SK-N-SH (cell line): ENCODE measurements at regions not wholly inside any gene's neighbourhood (a gene's known extent, or its start where the extent isn't known, plus 50 kb on each side); places are given as distances from the start of the nearest gene placed in this dataset.
A peak's percentile ranks its signal among the peaks of the same experiment; 100 is the strongest.

ENCODE experiments used
- CTCF ChIA-PET: fragments of 300-600, 350-600 bp; formaldehyde crosslinking; extraction: SDS; loops from one replicate; lab custom pipeline; 2021; lab: Yijun Ruan, JAX
- POLR2A ChIA-PET: fragments of 350-600 bp; sonication (Branson Sonifier 250); formaldehyde crosslinking; extraction: SDS; loops from one replicate; lab custom pipeline; 2020; ENCODE audit warnings: antibody characterized with exemption, inconsistent platforms; lab: Yijun Ruan, JAX
- DNase-seq: peaks from one replicate; pipeline ENCODE4 v3.0.0; 2012
- H2AFZ ChIP-seq: fragments of 200-600 bp; sonication (generic); 2 replicates; pipeline ENCODE4 v1.8.1; 2016; ENCODE audit warnings: antibody characterized with exemption, mild to moderate bottlenecking, low read depth
- H3F3A ChIP-seq: fragments of 200-600 bp; sonication (generic); replicated peaks from 2 replicates; pipeline ENCODE3; 2016; ENCODE audit warnings: antibody characterized with exemption, mild to moderate bottlenecking; ENCODE audit not compliant: insufficient read depth
- H3K27ac ChIP-seq, 2 experiments: fragments of 200-500 bp in 1 of 2; fragments of 200-600 bp in 1 of 2; sonication (Bioruptor generic) in 1 of 2; sonication (generic), shearing (Covaris generic) in 1 of 2; 2 replicates each; pipeline versions ENCODE4 v1.5.1 to v1.6.1; 2014 to 2016; ENCODE audit warnings: low read depth in 2 of 2, inconsistent platforms in 1 of 2, low read length in 1 of 2, mild to moderate bottlenecking in 1 of 2, mixed read lengths in 1 of 2
- H3K27me3 ChIP-seq: fragments of 200-600 bp; sonication (generic), shearing (Covaris generic); 2 replicates; pipeline ENCODE4 v1.6.1; 2016; ENCODE audit warnings: mixed run types; ENCODE audit not compliant: insufficient read depth
- H3K36me3 ChIP-seq, 2 experiments: fragments of 200-500 bp in 1 of 2; fragments of 200-600 bp in 1 of 2; sonication (Bioruptor generic) in 1 of 2; sonication (generic) in 1 of 2; replicated peaks in 1 of 2; 2 replicates each; pipeline versions ENCODE3 to v1.5.1; 2014 to 2016; ENCODE audit warnings: low read length in 1 of 2, mild to moderate bottlenecking in 1 of 2; ENCODE audit not compliant: insufficient read depth in 2 of 2, control insufficient read depth in 1 of 2
- H3K4me1 ChIP-seq, 2 experiments: fragments of 200-500 bp in 1 of 2; fragments of 200-600 bp in 1 of 2; sonication (Bioruptor generic) in 1 of 2; sonication (generic), shearing (Covaris generic) in 1 of 2; 2 replicates each; pipeline versions ENCODE4 v1.5.1 to v1.6.1; 2014 to 2016; ENCODE audit warnings: low read depth in 1 of 2, low read length in 1 of 2, mixed run types in 1 of 2; ENCODE audit not compliant: insufficient read depth in 2 of 2, control insufficient read depth in 1 of 2
- H3K4me2 ChIP-seq: fragments of 200-600 bp; sonication (generic), shearing (Covaris generic); 2 replicates; pipeline ENCODE4 v1.6.1; 2017; ENCODE audit warnings: mixed run types
- H3K4me3 ChIP-seq, 2 experiments: fragments of 200-500 bp in 1 of 2; fragments of 200-600 bp in 1 of 2; sonication (Bioruptor generic) in 1 of 2; sonication (generic), shearing (Covaris generic) in 1 of 2; 2 replicates each; pipeline versions ENCODE4 v1.5.1 to v1.8.1; 2014 to 2016; ENCODE audit warnings: low read depth in 2 of 2, inconsistent platforms in 1 of 2, low read length in 1 of 2, mild to moderate bottlenecking in 1 of 2, mixed read lengths in 1 of 2, moderate library complexity in 1 of 2
- H3K79me2 ChIP-seq: fragments of 200-600 bp; sonication (generic); 2 replicates; pipeline ENCODE4 v1.8.1; 2017; ENCODE audit warnings: mild to moderate bottlenecking; ENCODE audit not compliant: insufficient read depth
- H3K9ac ChIP-seq: fragments of 200-600 bp; sonication (generic); 2 replicates; pipeline ENCODE4 v1.6.1; 2017; ENCODE audit warnings: mixed run types
- H3K9me2 ChIP-seq: fragments of 200-600 bp; sonication (generic); 2 replicates; pipeline ENCODE4 v1.6.1; 2017; ENCODE audit warnings: mixed run types
- H3K9me3 ChIP-seq: fragments of 200-600 bp; sonication (generic); 2 replicates; pipeline ENCODE4 v1.6.1; 2017; ENCODE audit warnings: mixed run types, mild to moderate bottlenecking, moderate library complexity
- H4K20me1 ChIP-seq: fragments of 200-600 bp; sonication (generic); 2 replicates; pipeline ENCODE4 v1.6.1; 2017; ENCODE audit warnings: mild to moderate bottlenecking, mixed run types; ENCODE audit not compliant: insufficient read depth
- CTCF ChIP-seq: fragments of 200-600 bp; sonication (generic); IDR thresholded peaks from 2 replicates; pipeline ENCODE4 v1.6.1; 2017; ENCODE audit warnings: antibody characterized with exemption, mild to moderate bottlenecking, moderate library complexity
- EP300 ChIP-seq, 2 experiments: IDR thresholded peaks; 2 replicates each; pipeline versions ENCODE4 v1.4.0 to v1.6.1; 2012; ENCODE audit warnings: borderline replicate concordance in 1 of 2, low read depth in 1 of 2, low read length in 1 of 2
- GABPA ChIP-seq: IDR thresholded peaks from 2 replicates; pipeline ENCODE4 v1.4.0; 2012; ENCODE audit warnings: low read depth, mild to moderate bottlenecking
- JUND ChIP-seq: IDR thresholded peaks from 2 replicates; pipeline ENCODE4 v1.4.0; 2012
- MEF2A ChIP-seq: IDR thresholded peaks from 2 replicates; pipeline ENCODE4 v1.4.0; 2012; ENCODE audit warnings: low read depth, borderline replicate concordance
- POLR2AphosphoS5 ChIP-seq: IDR thresholded peaks from 2 replicates; pipeline ENCODE4 v1.6.1; 2012; ENCODE audit warnings: low read depth, low read length
- RAD21 ChIP-seq: IDR thresholded peaks from 2 replicates; pipeline ENCODE4 v1.6.1; 2012; ENCODE audit warnings: mild to moderate bottlenecking, low read length
- REST ChIP-seq: IDR thresholded peaks from 2 replicates; pipeline ENCODE4 v1.6.1; 2012; ENCODE audit warnings: mild to moderate bottlenecking, low read depth, low read length, moderate library complexity
- RXRA ChIP-seq: IDR thresholded peaks from 2 replicates; pipeline ENCODE4 v1.4.0; 2012; ENCODE audit warnings: low read depth, mild to moderate bottlenecking, borderline replicate concordance
- TAF1 ChIP-seq: IDR thresholded peaks from 2 replicates; pipeline ENCODE4 v1.6.1; 2012; ENCODE audit warnings: low read depth, mild to moderate bottlenecking, low read length, moderate library complexity, borderline replicate concordance
- TCF12 ChIP-seq: IDR thresholded peaks from 2 replicates; pipeline ENCODE4 v1.4.0; 2012
- TEAD4 ChIP-seq: IDR thresholded peaks from 2 replicates; pipeline ENCODE4 v1.4.0; 2012; ENCODE audit warnings: mild to moderate bottlenecking, borderline replicate concordance; ENCODE audit not compliant: insufficient read depth
- YY1 ChIP-seq: IDR thresholded peaks from 2 replicates; pipeline ENCODE4 v1.4.0; 2012; ENCODE audit warnings: low read depth, mild to moderate bottlenecking
- ZBTB33 ChIP-seq: IDR thresholded peaks from 2 replicates; pipeline ENCODE4 v1.4.0; 2012; ENCODE audit warnings: low read depth, borderline replicate concordance
- WGBS: methylation state at CpG from one replicate; pipeline ENCODE4 v1.1.6; 2017; ENCODE audit warnings: low lambda C conversion rate; 5-methylcytosine and 5-hydroxymethylcytosine counted together

GRCh38 chr18:71040161-71040560 lies 751.3 kb downstream of the SOCS6 start:
- Histone ChIP-seq H3K9ac (no peak overlapping the region), H3K4me1 (peaks cover 0 to 7% of the 10 kb centered on the region in 2 experiments; a peak in 2 of 4 replicates), H3K4me3 (no peak overlapping the region), H3F3A (peaks cover 26% of the 10 kb centered on the region), H3K9me2 (no peaks in the 10 kb centered on the region), H2AFZ (no peak overlapping the region), H3K27ac (no peak overlapping the region), H4K20me1 (no peaks in the 10 kb centered on the region), H3K9me3 (no peaks in the 10 kb centered on the region), H3K4me2 (no peak overlapping the region), H3K36me3 (peaks cover 0 to 2% of the 10 kb centered on the region in 2 experiments), H3K79me2 (no peaks in the 10 kb centered on the region), H3K27me3 (no peaks in the 10 kb centered on the region)
- DNase-seq: no peak
- POLR2A ChIA-PET: no interaction called here
- 72% methylated on average over 4 of the region's 4 CpGs for WGBS
- TF ChIP-seq YY1: no peak
- TF ChIP-seq REST: no peak
- TF ChIP-seq GABPA: no peak
- CTCF ChIA-PET: no interaction called here

GRCh38 chr18:71038196-71038595 lies 749.4 kb downstream of the SOCS6 start:
- no peak for TF ChIP-seq POLR2AphosphoS5
- Histone ChIP-seq H3K4me3 (no peak overlapping the region), H3K79me2 (no peaks in the 10 kb centered on the region), H3K27me3 (no peaks in the 10 kb centered on the region), H3K9me2 (no peaks in the 10 kb centered on the region), H3K36me3 (peaks cover 0 to 2% of the 10 kb centered on the region in 2 experiments), H4K20me1 (no peaks in the 10 kb centered on the region), H3K4me2 (no peak overlapping the region), H3F3A (peaks cover 21% of the 10 kb centered on the region), H3K9ac (no peak overlapping the region), H3K9me3 (no peaks in the 10 kb centered on the region), H3K4me1 (peaks cover 0 to 7% of the 10 kb centered on the region in 2 experiments; a peak in 2 of 4 replicates), H2AFZ (peak overlapping the region; percentile 57; the same call in 1 of the 2 replicates), H3K27ac (peak overlapping the region in 1 of 2 experiments; percentile 89; a peak in 2 of 4 replicates)
- DNase-seq: no peak
- CTCF ChIA-PET: no interaction called here
- POLR2A ChIA-PET: no interaction called here
- WGBS: 86% methylated on average over 1 of the region's 1 CpG

- H3K4me3 ChIP-seq: no peak overlapping the region
- 0% methylated on average over 1 of the region's 1 CpG for WGBS
- H2AFZ ChIP-seq: peak overlapping the region; percentile 57; the same call in 1 of the 2 replicates
- H3K27me3 ChIP-seq: no peaks in the 10 kb centered on the region
- H3K27ac ChIP-seq: peak overlapping the region; percentile 58 to 89
- DNase-seq: no peak
- peak overlapping the region; percentile 62; the same call in 1 of the 2 replicates for H3K9ac ChIP-seq
- POLR2A ChIA-PET: no interaction called here
- CTCF ChIA-PET: no interaction called here
- H3K9me2 ChIP-seq: no peaks in the 10 kb centered on the region
- peak overlapping the region; percentile 39; the same call in 1 of the 2 replicates for H3K4me2 ChIP-seq
- H4K20me1 ChIP-seq: no peaks in the 10 kb centered on the region
- peaks cover 0 to 2% of the 10 kb centered on the region in 2 experiments for H3K36me3 ChIP-seq
- peaks cover 21% of the 10 kb centered on the region for H3F3A ChIP-seq
- H3K9me3 ChIP-seq: no peaks in the 10 kb centered on the region
- H3K79me2 ChIP-seq: no peaks in the 10 kb centered on the region
- peaks cover 0 to 7% of the 10 kb centered on the region in 2 experiments; a peak in 2 of 4 replicates for H3K4me1 ChIP-seq
- no peak for TF ChIP-seq CTCF
- TF ChIP-seq RXRA: peak; percentile 68; the same call in 1 of the 2 replicates
- peak; percentile 85 for TF ChIP-seq TCF12
- TF ChIP-seq EP300 (IDR thresholded peaks at IDR 0.05; ENCODE audit: borderline replicate concordance in 1 of 2, low read depth in 1 of 2, low read length in 1 of 2): peak in 1 of 2 experiments; percentile 93; a peak in 2 of 4 replicates
- TF ChIP-seq ZBTB33: 0 out of 2 replicates have a peak, but pooled peaks have one; percentile 40
- peak; percentile 86 for TF ChIP-seq TEAD4
- TF ChIP-seq JUND: peak; percentile 80
- no peak for TF ChIP-seq RAD21
- peak; percentile 66 for TF ChIP-seq MEF2A
- TF ChIP-seq TAF1: no peak; the same call in 1 of the 2 replicates
Measured at GRCh38 chr18:71036783-71037182, 747.9 kb downstream of the SOCS6 start.
